ENCODE measurements at regions not wholly inside any gene's neighbourhood (a gene's known extent, or its start where the extent isn't known, plus 50 kb on each side); places are given as distances from the start of the nearest gene placed in this dataset.

DNA sequence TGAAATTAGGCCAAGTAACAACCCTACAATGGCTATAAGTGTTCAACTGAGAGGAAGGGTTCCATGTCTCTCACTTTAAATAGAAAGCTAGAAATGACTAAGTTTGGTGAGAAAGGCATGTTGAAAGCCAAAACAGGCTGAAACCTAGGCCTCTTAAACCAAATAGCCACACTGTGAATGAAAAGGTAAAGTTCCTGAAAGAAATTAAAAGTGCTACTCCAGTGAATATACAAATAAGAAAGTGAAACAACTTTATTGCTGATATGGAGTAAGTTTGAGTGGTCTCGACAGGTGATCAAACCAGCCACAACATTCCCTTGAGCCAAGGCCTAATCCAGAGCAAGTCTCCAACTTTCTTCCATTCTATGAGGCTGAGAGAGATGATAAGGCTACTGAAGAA is 209.6 kb downstream of the KLF12 start:
- TF ChIP-seq, protein P1, sequence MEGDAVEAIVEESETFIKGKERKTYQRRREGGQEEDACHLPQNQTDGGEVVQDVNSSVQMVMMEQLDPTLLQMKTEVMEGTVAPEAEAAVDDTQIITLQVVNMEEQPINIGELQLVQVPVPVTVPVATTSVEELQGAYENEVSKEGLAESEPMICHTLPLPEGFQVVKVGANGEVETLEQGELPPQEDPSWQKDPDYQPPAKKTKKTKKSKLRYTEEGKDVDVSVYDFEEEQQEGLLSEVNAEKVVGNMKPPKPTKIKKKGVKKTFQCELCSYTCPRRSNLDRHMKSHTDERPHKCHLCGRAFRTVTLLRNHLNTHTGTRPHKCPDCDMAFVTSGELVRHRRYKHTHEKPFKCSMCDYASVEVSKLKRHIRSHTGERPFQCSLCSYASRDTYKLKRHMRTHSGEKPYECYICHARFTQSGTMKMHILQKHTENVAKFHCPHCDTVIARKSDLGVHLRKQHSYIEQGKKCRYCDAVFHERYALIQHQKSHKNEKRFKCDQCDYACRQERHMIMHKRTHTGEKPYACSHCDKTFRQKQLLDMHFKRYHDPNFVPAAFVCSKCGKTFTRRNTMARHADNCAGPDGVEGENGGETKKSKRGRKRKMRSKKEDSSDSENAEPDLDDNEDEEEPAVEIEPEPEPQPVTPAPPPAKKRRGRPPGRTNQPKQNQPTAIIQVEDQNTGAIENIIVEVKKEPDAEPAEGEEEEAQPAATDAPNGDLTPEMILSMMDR (IDR thresholded peaks at IDR 0.05) = no peak
- TF ChIP-seq POLR2AphosphoS5 (IDR thresholded peaks at IDR 0.05; ENCODE audit: low read depth, low read length) (no peak), TCF7L2 (IDR thresholded peaks at IDR 0.05; ENCODE audit: low read depth, low read length) (no peak)
- TF ChIP-seq, protein P2, sequence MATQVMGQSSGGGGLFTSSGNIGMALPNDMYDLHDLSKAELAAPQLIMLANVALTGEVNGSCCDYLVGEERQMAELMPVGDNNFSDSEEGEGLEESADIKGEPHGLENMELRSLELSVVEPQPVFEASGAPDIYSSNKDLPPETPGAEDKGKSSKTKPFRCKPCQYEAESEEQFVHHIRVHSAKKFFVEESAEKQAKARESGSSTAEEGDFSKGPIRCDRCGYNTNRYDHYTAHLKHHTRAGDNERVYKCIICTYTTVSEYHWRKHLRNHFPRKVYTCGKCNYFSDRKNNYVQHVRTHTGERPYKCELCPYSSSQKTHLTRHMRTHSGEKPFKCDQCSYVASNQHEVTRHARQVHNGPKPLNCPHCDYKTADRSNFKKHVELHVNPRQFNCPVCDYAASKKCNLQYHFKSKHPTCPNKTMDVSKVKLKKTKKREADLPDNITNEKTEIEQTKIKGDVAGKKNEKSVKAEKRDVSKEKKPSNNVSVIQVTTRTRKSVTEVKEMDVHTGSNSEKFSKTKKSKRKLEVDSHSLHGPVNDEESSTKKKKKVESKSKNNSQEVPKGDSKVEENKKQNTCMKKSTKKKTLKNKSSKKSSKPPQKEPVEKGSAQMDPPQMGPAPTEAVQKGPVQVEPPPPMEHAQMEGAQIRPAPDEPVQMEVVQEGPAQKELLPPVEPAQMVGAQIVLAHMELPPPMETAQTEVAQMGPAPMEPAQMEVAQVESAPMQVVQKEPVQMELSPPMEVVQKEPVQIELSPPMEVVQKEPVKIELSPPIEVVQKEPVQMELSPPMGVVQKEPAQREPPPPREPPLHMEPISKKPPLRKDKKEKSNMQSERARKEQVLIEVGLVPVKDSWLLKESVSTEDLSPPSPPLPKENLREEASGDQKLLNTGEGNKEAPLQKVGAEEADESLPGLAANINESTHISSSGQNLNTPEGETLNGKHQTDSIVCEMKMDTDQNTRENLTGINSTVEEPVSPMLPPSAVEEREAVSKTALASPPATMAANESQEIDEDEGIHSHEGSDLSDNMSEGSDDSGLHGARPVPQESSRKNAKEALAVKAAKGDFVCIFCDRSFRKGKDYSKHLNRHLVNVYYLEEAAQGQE (IDR thresholded peaks at IDR 0.05; ENCODE audit: insufficient read depth in 1 of 2, low read depth in 2 of 2, low read length in 1 of 2) = no peak
